ENCODE measurements at regions not wholly inside any gene's neighbourhood (a gene's known extent, or its start where the extent isn't known, plus 50 kb on each side); places are given as distances from the start of the nearest gene placed in this dataset.

- Histone ChIP-seq H3K27me3 (replicated peaks) (peaks cover 8% of the 10 kb centered on the region), H3K4me3 (ENCODE audit: low read depth, low read length) (no peak overlapping the region), H3K27ac (no peak overlapping the region), H3K36me3 (replicated peaks) (no peaks in the 10 kb centered on the region)
- DNase-seq, result no peak
- TF ChIP-seq CTCF (IDR thresholded peaks at IDR 0.05; ENCODE audit: low read depth, low read length, missing control alignments), result peak; percentile 60
- in situ Hi-C loops (cut with HindIII; ENCODE audit: low pct_ligation_motif_present, low sequenced_read_pairs), result no loop called here
These were observed 391.1 kb downstream of the RPS24 start for GRCh38 chr10:78424723-78425122.

- in situ Hi-C loops (cut with HindIII; ENCODE audit: low pct_ligation_motif_present, low sequenced_read_pairs), result no loop called here
- no peak overlapping the region for H3K27ac ChIP-seq
- no peak for DNase-seq
- H3K27me3 ChIP-seq (replicated peaks), result peaks cover 9% of the 10 kb centered on the region
- TF ChIP-seq CTCF (IDR thresholded peaks at IDR 0.05; ENCODE audit: low read depth, low read length, missing control alignments), result no peak
- H3K36me3 ChIP-seq (replicated peaks), result no peaks in the 10 kb centered on the region
- H3K4me3 ChIP-seq (ENCODE audit: low read depth, low read length), result no peak overlapping the region
These were observed 392.5 kb downstream of the RPS24 start for GRCh38 chr10:78426181-78426580.

GRCh38 chr10:78427497-78428031, 393.9 kb downstream of the RPS24 start:
- no peak for DNase-seq
- Histone ChIP-seq H3K36me3 (replicated peaks) (no peaks in the 10 kb centered on the region), H3K27me3 (replicated peaks) (peaks cover 9% of the 10 kb centered on the region), H3K4me3 (ENCODE audit: low read depth, low read length) (no peak overlapping the region), H3K27ac (no peak overlapping the region)
- TF ChIP-seq CTCF (IDR thresholded peaks at IDR 0.05; ENCODE audit: low read depth, low read length, missing control alignments), result no peak
- in situ Hi-C loops (cut with HindIII; ENCODE audit: low pct_ligation_motif_present, low sequenced_read_pairs), result no loop called here

GRCh38 chr10:78428579-78428978, 394.9 kb downstream of the RPS24 start:
- no peak for TF ChIP-seq CTCF (IDR thresholded peaks at IDR 0.05; ENCODE audit: low read depth, low read length, missing control alignments)
- no peak for DNase-seq
- in situ Hi-C loops (cut with HindIII; ENCODE audit: low pct_ligation_motif_present, low sequenced_read_pairs), result no loop called here

GRCh38 chr10:78429984-78430383, 396.3 kb downstream of the RPS24 start:
- no peaks in the 10 kb centered on the region for H3K36me3 ChIP-seq (replicated peaks)
- peaks cover 12% of the 10 kb centered on the region for H3K27me3 ChIP-seq (replicated peaks)
- no peak for TF ChIP-seq CTCF (IDR thresholded peaks at IDR 0.05; ENCODE audit: low read depth, low read length, missing control alignments)
- no peak overlapping the region for H3K4me3 ChIP-seq (ENCODE audit: low read depth, low read length)
- no peak overlapping the region for H3K27ac ChIP-seq
- in situ Hi-C loops (cut with HindIII; ENCODE audit: low pct_ligation_motif_present, low sequenced_read_pairs), result no loop called here
- DNase-seq, result no peak

More at GRCh38 chr10:78428579-78428978, 394.9 kb downstream of the RPS24 start:
- Histone ChIP-seq H3K36me3 (replicated peaks) (no peaks in the 10 kb centered on the region), H3K27me3 (replicated peaks) (peaks cover 9% of the 10 kb centered on the region), H3K27ac (no peak overlapping the region), H3K4me3 (ENCODE audit: low read depth, low read length) (no peak overlapping the region)

- Histone ChIP-seq H3K27ac (no peak overlapping the region), H3K27me3 (replicated peaks) (peaks cover 24% of the 10 kb centered on the region), H3K4me3 (ENCODE audit: low read depth, low read length) (no peak overlapping the region), H3K36me3 (replicated peaks) (no peaks in the 10 kb centered on the region)
- TF ChIP-seq CTCF (IDR thresholded peaks at IDR 0.05; ENCODE audit: low read depth, low read length, missing control alignments), result peak; percentile 39
- in situ Hi-C loops (cut with HindIII; ENCODE audit: low pct_ligation_motif_present, low sequenced_read_pairs), result no loop called here
- no peak for DNase-seq
These were observed 398.9 kb downstream of the RPS24 start for GRCh38 chr10:78432583-78432982.

All from brain microvascular endothelial cell (primary cell).